ENCODE measurements at regions not wholly inside any gene's neighbourhood (a gene's known extent, or its start where the extent isn't known, plus 50 kb on each side); places are given as distances from the start of the nearest gene placed in this dataset.

- Histone ChIP-seq H3K36me3 (no peaks in the 10 kb centered on the region), H3K79me2 (ENCODE audit: low read depth) (no peaks in the 10 kb centered on the region), H2AFZ (replicated peaks) (no peak overlapping the region), H3K27ac (no peak overlapping the region), H3K9ac (no peak overlapping the region), H3F3A (ENCODE audit: low read depth) (no peaks in the 10 kb centered on the region), H3K4me1 (no peaks in the 10 kb centered on the region), H3K27me3 (no peaks in the 10 kb centered on the region), H4K20me1 (ENCODE audit: low read depth) (no peaks in the 10 kb centered on the region), H3K4me3 (no peak overlapping the region), H3K9me3 (ENCODE audit: low read depth) (no peaks in the 10 kb centered on the region), H3K4me2 (no peak overlapping the region)
- H3K4me3 Mint-ChIP-seq, result no peak overlapping the region
- no peak for DNase-seq (ENCODE audit: low spot score)
- no peaks in the 10 kb centered on the region for H3K36me3 Mint-ChIP-seq
- H3K27ac Mint-ChIP-seq, result no peak overlapping the region
- no peaks in the 10 kb centered on the region for H3K4me1 Mint-ChIP-seq
- H3K27me3 Mint-ChIP-seq (ENCODE audit: insufficient read depth, low read depth), result no peaks in the 10 kb centered on the region
- TF ChIP-seq EZH2phosphoT487 (IDR thresholded peaks at IDR 0.05) (no peak), EZH2 (IDR thresholded peaks at IDR 0.05) (no peak), CTCF (IDR thresholded peaks at IDR 0.05) (no peak)
- H3K9me3 Mint-ChIP-seq, result no peaks in the 10 kb centered on the region
Measured at GRCh38 chr12:78390920-78391319, 473.7 kb upstream of the SYT1 start.

GRCh38 chr12:78392918-78393317 is 471.7 kb upstream of the SYT1 start:
- no peaks in the 10 kb centered on the region for H3K4me1 Mint-ChIP-seq

GRCh38 chr12:78395961-78396360 is 468.6 kb upstream of the SYT1 start:
- Mint-ChIP-seq H3K4me3 (no peak overlapping the region), H3K4me1 (no peaks in the 10 kb centered on the region), H3K9me3 (no peaks in the 10 kb centered on the region), H3K27me3 (ENCODE audit: insufficient read depth, low read depth) (no peaks in the 10 kb centered on the region), H3K36me3 (no peaks in the 10 kb centered on the region), H3K27ac (no peak overlapping the region)
- Histone ChIP-seq H3K9me3 (ENCODE audit: low read depth) (no peaks in the 10 kb centered on the region), H3K36me3 (no peaks in the 10 kb centered on the region), H3K4me2 (no peak overlapping the region), H3K27ac (no peak overlapping the region), H3K4me1 (no peaks in the 10 kb centered on the region), H3K27me3 (no peaks in the 10 kb centered on the region), H3K9ac (no peak overlapping the region), H4K20me1 (ENCODE audit: low read depth) (no peaks in the 10 kb centered on the region), H2AFZ (replicated peaks) (peak overlapping the region; percentile 67), H3F3A (ENCODE audit: low read depth) (no peaks in the 10 kb centered on the region), H3K4me3 (no peak overlapping the region), H3K79me2 (ENCODE audit: low read depth) (no peaks in the 10 kb centered on the region)
- TF ChIP-seq CTCF (IDR thresholded peaks at IDR 0.05) (no peak), EZH2phosphoT487 (IDR thresholded peaks at IDR 0.05) (no peak), EZH2 (IDR thresholded peaks at IDR 0.05) (no peak)
- no peak for DNase-seq (ENCODE audit: low spot score)

More at GRCh38 chr12:78392918-78393317, 471.7 kb upstream of the SYT1 start:
- Histone ChIP-seq H3K27me3 (no peaks in the 10 kb centered on the region), H3K27ac (no peak overlapping the region), H3K36me3 (no peaks in the 10 kb centered on the region), H2AFZ (replicated peaks) (no peak overlapping the region), H3K4me3 (no peak overlapping the region), H3K79me2 (ENCODE audit: low read depth) (no peaks in the 10 kb centered on the region), H4K20me1 (ENCODE audit: low read depth) (no peaks in the 10 kb centered on the region), H3K4me1 (no peaks in the 10 kb centered on the region), H3F3A (ENCODE audit: low read depth) (no peaks in the 10 kb centered on the region), H3K4me2 (no peak overlapping the region), H3K9ac (no peak overlapping the region), H3K9me3 (ENCODE audit: low read depth) (no peaks in the 10 kb centered on the region)
- DNase-seq (ENCODE audit: low spot score), result no peak
- Mint-ChIP-seq H3K4me3 (no peak overlapping the region), H3K9me3 (no peaks in the 10 kb centered on the region), H3K27me3 (ENCODE audit: insufficient read depth, low read depth) (no peaks in the 10 kb centered on the region), H3K36me3 (no peaks in the 10 kb centered on the region), H3K27ac (no peak overlapping the region)
- TF ChIP-seq EZH2phosphoT487 (IDR thresholded peaks at IDR 0.05) (no peak), CTCF (IDR thresholded peaks at IDR 0.05) (peak; percentile 25)

GRCh38 chr12:78396538-78396937 is 468.0 kb upstream of the SYT1 start:
- Histone ChIP-seq H3K27me3 (no peaks in the 10 kb centered on the region), H3K36me3 (no peaks in the 10 kb centered on the region), H3K4me2 (no peak overlapping the region), H3K9ac (no peak overlapping the region), H3K4me1 (no peaks in the 10 kb centered on the region), H2AFZ (replicated peaks) (no peak overlapping the region), H3K9me3 (ENCODE audit: low read depth) (no peaks in the 10 kb centered on the region), H3F3A (ENCODE audit: low read depth) (no peaks in the 10 kb centered on the region), H4K20me1 (ENCODE audit: low read depth) (no peaks in the 10 kb centered on the region), H3K4me3 (no peak overlapping the region), H3K27ac (no peak overlapping the region), H3K79me2 (ENCODE audit: low read depth) (no peaks in the 10 kb centered on the region)
- no peaks in the 10 kb centered on the region for H3K4me1 Mint-ChIP-seq
- H3K9me3 Mint-ChIP-seq, result no peaks in the 10 kb centered on the region
- DNase-seq (ENCODE audit: low spot score), result no peak
- H3K4me3 Mint-ChIP-seq, result no peak overlapping the region
- H3K27ac Mint-ChIP-seq, result no peak overlapping the region
- no peak for TF ChIP-seq EZH2 (IDR thresholded peaks at IDR 0.05)
- TF ChIP-seq EZH2phosphoT487 (IDR thresholded peaks at IDR 0.05), result no peak
- no peak for TF ChIP-seq CTCF (IDR thresholded peaks at IDR 0.05)
- no peaks in the 10 kb centered on the region for H3K36me3 Mint-ChIP-seq
- no peaks in the 10 kb centered on the region for H3K27me3 Mint-ChIP-seq (ENCODE audit: insufficient read depth, low read depth)

Data from neural progenitor cell (in vitro differentiated cells).